Urinary bladder (tissue), 3 donors: ENCODE measurements at regions not wholly inside any gene's neighbourhood (a gene's known extent, or its start where the extent isn't known, plus 50 kb on each side); places are given as distances from the start of the nearest gene placed in this dataset.
"Not testable (repeated sequence)": the region's sequence is repeated elsewhere in the genome, so short reads cannot be mapped to it uniquely, and the experiment has no call there.

Experiments used
- DNase-seq: peaks from one replicate; pipeline ENCODE4 v3.0.0-alpha.2; 2015; ENCODE audit errors: extremely low spot score
- H3K27ac ChIP-seq: one replicate; pipeline ENCODE4 v1.5.1; 2013; ENCODE audit warnings: low read depth, mild to moderate bottlenecking, moderate library complexity
- H3K36me3 ChIP-seq: one replicate; pipeline ENCODE4 v1.6.1; 2013; ENCODE audit warnings: mild to moderate bottlenecking, moderate library complexity; ENCODE audit not compliant: insufficient read depth
- H3K4me1 ChIP-seq: one replicate; pipeline ENCODE4 v1.6.1; 2013; ENCODE audit warnings: mild to moderate bottlenecking, moderate library complexity; ENCODE audit not compliant: insufficient read depth
- H3K4me3 ChIP-seq: one replicate; pipeline ENCODE4 v1.5.1; 2013; ENCODE audit warnings: low read depth, low read length
- WGBS: extraction: QIAGEN DNeasy Blood & Tissue Kit; methylation state at CpG from one replicate; pipeline ENCODE4 v1.1.7; 2013; 5-methylcytosine and 5-hydroxymethylcytosine counted together
- donor health status: healthy with polysubstance abuse.
- donor health status: healthy.

DNA sequence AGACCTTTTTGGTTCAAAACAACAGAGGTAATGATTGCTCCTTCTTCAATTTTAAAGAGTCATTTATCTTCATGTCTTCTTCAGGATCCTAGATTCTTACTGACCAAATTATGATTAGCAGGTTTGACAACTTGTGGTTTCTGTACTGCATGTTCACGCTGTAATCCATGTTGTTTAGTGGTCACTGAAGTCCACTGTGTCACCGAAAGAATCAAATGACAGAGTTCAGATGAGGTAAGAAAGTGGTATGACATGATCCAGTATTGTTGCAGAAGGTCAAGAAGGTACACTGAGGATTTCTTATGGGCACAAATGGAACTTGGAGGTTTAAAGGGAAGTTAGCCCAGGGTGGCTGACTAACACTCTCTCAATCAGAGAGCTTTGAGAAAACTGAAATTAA is 649.2 kb downstream of the EFNA5 start:
- DNase-seq, result no peak
- H3K27ac ChIP-seq, result no peak overlapping the region
- no peaks in the 10 kb centered on the region for H3K4me1 ChIP-seq
- H3K4me3 ChIP-seq, result no peak overlapping the region
- 96% methylated on average over 2 of the region's 2 CpGs for WGBS
- no peaks in the 10 kb centered on the region for H3K36me3 ChIP-seq

DNA sequence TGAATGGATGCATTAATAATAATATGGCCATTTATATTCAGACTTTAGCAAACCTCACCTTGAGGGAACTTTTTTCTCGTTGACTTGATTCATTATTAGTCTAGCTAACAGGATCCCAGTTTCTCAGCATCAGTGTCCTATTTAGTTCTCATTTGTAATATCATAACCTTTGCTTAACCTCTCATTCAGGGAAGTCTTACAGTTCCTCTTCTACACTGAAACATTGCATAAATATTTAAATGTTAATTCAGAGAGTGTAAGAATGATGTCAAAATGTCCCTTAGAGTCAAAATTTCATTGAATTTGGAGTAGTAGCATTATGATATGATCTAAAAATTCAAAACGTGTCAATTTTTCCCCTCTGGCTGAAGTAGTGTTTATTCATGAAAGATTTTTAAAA is 650.1 kb downstream of the EFNA5 start:
- Histone ChIP-seq H3K4me3 (no peak overlapping the region), H3K36me3 (no peaks in the 10 kb centered on the region), H3K27ac (no peak overlapping the region), H3K4me1 (no peaks in the 10 kb centered on the region)
- WGBS, result 78% methylated on average over 2 of the region's 2 CpGs
- no peak for DNase-seq

DNA sequence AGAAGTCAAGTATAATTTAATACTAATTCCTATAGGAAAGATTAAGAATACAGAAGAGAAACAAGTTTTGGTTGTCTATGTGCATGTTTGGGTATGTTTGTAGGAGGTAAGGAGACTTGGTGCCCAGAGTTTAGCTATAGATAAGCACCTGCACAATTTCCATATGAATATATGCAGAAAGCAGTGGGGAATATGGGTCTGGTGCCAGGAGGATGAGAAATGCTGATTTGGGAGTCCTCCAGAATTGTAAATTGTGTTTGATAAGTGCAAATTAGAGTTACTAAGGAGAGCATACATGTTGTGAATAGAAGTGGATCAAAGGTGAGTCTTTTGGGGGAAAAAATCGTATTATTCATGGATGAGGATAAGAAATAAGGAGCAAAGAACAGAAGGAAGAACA is 653.1 kb downstream of the EFNA5 start:
- WGBS, result 90% methylated on average over 1 of the region's 1 CpG
- H3K27ac ChIP-seq, result no peak overlapping the region
- no peak for DNase-seq
- H3K4me3 ChIP-seq, result no peak overlapping the region
- H3K4me1 ChIP-seq, result no peaks in the 10 kb centered on the region
- no peaks in the 10 kb centered on the region for H3K36me3 ChIP-seq

DNA sequence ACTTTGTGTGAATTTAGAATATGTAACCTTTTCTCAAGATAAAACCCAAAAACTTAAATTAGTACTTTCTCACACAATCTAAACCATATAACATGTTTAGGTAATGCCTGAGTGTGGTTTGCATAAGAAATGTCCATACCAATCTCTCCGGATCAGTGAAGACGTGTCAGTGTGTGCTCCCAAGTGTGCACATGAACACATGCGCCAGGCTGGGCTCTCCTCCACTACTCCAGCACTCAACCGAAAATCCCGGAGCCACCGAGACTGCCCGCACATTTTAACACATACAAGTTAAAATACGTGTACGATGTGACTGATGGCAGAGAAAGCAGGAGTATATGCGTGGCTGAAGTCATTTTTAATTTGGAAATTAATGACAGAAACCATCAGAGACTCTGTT is 658.4 kb downstream of the EFNA5 start:
- Histone ChIP-seq H3K4me1 (no peaks in the 10 kb centered on the region), H3K4me3 (no peak overlapping the region), H3K36me3 (no peaks in the 10 kb centered on the region), H3K27ac (no peak overlapping the region)
- 95% methylated on average over 10 of the region's 10 CpGs for WGBS
- no peak for DNase-seq

DNA sequence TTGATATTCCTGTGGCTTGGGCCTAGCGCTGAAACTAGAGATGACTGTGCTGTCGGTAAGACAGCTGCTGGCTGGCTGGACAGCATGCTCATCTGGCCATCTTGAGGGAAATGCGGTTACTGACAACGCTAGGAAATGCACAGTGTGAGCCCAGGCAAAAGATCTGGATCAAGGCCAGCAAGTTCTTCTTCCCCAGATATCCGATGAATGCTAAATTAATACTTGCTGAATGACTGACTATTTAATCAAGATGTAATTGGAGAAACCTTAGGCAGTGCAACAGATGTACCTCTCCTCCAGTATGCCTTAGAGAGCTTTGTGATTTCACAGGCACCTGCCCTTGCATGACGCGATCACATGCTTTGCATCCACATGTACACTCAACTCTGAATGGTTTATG is 659.1 kb downstream of the EFNA5 start:
- Histone ChIP-seq H3K4me3 (no peak overlapping the region), H3K36me3 (no peaks in the 10 kb centered on the region), H3K27ac (no peak overlapping the region), H3K4me1 (no peaks in the 10 kb centered on the region)
- no peak for DNase-seq
- 87% methylated on average over 7 of the region's 7 CpGs for WGBS

DNA sequence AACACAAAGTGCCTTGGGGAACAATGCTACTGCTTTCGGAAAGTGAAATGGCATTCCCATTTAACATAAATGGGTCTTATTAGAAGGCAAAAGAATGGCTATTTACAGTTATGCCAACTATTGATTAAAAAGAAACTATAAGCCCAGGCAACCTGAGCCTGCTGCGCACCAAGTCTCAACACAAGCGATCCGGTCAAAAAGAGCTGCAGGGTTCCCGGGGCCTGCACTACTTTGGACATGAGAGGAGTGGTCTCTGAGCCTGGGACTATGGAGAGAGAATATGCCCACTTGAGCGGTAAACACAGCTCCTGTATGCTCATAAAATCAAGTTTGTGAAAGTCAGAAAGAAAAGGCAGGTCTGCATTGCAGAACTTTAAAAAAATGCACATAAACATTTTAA is 660.7 kb downstream of the EFNA5 start:
- no peak overlapping the region for H3K4me3 ChIP-seq
- no peaks in the 10 kb centered on the region for H3K4me1 ChIP-seq
- DNase-seq, result no peak
- 97% methylated on average over 6 of the region's 6 CpGs for WGBS
- H3K27ac ChIP-seq, result no peak overlapping the region
- H3K36me3 ChIP-seq, result no peaks in the 10 kb centered on the region

DNA sequence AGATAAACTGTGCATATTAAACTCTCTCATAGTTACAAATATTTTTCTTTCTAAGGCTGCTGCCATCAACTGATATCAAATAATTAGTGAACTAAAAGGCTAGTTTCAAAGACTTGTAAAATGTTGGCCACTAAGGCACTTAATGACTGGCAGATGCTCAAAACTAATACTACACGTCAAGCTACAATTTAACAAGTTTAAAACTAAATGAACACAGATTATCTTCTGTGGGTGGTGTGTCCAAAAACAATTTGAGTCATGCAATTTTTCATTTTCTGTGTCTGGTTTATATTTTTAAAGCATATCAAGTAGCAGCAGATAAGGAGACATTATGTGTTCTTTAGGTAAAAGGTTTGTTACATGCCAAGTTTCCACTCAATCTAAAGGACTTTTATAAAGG is 665.1 kb downstream of the EFNA5 start:
- Histone ChIP-seq H3K4me3 (no peak overlapping the region), H3K27ac (no peak overlapping the region), H3K4me1 (no peaks in the 10 kb centered on the region), H3K36me3 (no peaks in the 10 kb centered on the region)
- DNase-seq, result no peak
- WGBS, result 0% methylated on average over 1 of the region's 1 CpG

DNA sequence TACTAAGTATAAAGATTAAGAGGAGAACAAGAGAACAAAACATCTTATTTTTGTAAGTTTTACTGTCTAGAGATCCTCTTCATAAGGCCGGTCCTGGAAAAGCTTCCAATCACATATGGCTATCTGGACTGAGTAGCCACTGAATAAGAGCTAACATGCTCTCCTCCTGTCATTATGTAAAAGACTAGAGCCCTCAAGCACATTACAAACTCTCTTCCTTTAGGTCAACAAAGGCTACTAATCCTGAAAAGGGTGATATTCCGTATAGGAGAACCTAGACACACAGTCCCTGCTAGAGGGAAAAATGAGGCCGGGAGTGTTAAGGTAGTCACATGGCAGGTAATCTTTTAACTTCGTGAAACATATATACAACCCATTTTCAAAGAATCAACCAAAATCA is 665.6 kb downstream of the EFNA5 start:
- H3K27ac ChIP-seq, result no peak overlapping the region
- H3K4me3 ChIP-seq, result no peak overlapping the region
- no peak for DNase-seq
- WGBS, result 76% methylated on average over 4 of the region's 4 CpGs
- no peaks in the 10 kb centered on the region for H3K4me1 ChIP-seq
- H3K36me3 ChIP-seq, result no peaks in the 10 kb centered on the region

DNA sequence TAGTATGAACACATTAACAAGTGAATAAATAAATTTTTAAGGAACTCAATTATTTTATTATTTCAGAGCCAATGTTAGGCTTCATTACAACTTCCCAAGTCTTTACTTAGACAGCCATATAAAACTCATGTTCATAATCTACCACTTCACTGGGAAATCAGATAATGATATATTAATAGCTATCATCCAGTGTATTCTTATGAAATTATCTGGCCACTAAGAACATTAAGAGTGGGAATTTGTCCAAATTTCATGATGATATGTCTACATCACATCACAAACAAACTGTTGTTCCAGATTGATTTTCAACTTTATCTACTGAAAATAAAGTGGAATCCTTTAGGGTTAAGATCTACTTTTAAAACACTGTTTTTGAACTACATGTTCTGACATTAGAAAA is 668.6 kb downstream of the EFNA5 start:
- no peaks in the 10 kb centered on the region for H3K36me3 ChIP-seq
- H3K27ac ChIP-seq, result no peak overlapping the region
- no peak overlapping the region for H3K4me3 ChIP-seq
- DNase-seq, result no peak
- H3K4me1 ChIP-seq, result no peaks in the 10 kb centered on the region

DNA sequence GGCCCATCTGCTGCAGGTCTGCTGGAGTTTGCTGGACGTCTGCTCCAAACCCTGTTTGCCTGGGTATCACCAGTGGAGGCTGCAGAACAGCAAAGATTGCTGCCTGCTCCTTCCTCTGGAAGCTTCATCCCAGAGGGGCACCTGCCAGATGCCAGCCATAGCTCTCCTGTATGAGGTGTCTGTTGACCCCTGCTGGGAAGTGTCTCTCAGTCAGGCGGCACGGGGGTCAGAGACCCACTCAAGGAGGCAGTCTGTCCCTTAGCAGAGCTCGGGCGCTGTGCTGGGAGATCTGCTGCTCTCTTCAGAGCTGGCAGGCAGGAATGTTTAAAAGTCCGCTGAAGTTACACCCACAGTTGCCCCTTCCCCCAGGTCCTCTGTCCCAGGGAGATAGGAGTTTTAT is 671.2 kb downstream of the EFNA5 start:
- not testable (repeated sequence) for H3K27ac ChIP-seq, H3K36me3 ChIP-seq, DNase-seq, H3K4me1 ChIP-seq, H3K4me3 ChIP-seq
- WGBS, result 95% methylated on average over 6 of the region's 6 CpGs

DNA sequence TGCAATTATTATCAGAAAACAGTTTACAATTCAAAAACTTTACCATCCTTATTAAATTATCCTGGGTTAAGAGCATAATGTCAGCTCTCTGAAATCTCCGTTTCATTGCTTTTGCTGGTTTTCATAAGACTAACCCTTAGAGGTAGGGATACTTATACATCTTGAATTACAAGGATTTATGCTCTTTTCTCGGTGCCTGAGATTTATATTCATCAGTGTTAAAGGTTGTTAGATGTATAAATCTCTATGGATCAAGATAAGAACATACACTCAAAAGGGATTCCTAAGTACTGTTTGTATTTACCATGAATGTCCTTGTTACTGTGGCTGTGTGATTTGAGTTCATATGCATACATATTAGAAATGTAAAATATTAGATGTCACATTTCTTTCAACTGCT is 684.7 kb downstream of the EFNA5 start:
- 30% methylated on average over 2 of the region's 2 CpGs for WGBS

DNA sequence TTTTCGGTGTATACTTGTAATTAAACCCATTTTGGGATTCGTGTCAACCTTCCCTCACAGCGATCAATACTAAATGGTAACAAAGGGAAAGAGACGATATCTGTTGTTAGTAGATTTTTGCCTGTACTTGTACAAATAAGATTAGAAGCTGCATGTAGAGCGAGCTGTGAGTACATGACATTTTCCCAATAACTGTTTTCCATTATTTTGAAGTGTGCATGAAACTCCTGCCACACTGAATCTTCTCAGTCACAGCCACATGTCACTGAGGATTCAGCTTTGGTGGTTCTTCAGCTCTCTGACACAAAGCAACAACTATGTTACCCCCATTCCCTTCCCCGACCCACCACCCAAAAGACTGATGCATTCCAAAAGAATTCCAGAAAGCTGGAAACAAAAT is 685.6 kb downstream of the EFNA5 start:
- H3K27ac ChIP-seq, result no peak overlapping the region
- H3K4me1 ChIP-seq, result no peaks in the 10 kb centered on the region
- DNase-seq, result no peak
- WGBS, result 77% methylated on average over 6 of the region's 6 CpGs
- no peaks in the 10 kb centered on the region for H3K36me3 ChIP-seq
- H3K4me3 ChIP-seq, result no peak overlapping the region

More for the DNA sequence above, 684.7 kb downstream of the EFNA5 start:
- Histone ChIP-seq H3K4me1 (no peaks in the 10 kb centered on the region), H3K27ac (no peak overlapping the region), H3K36me3 (no peaks in the 10 kb centered on the region), H3K4me3 (no peak overlapping the region)
- DNase-seq, result no peak

DNA sequence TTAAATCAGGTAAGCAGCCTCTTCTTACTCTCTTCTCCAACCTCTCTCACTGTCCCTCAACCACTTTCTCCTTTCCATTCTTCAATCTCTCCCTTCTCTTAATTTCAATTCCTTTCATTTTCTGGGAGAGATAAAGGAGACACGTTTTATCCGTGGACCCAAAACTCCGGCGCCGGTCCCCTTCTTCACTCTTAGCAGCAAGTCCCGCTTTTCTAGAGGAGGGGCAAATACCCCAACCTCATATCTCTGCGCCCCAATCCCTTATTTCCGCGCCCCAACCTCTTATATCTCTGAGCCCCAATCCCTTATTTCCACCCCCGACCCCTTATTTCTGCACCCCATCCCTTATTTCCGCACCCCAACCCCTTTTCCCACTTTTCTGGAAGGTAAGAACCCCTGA is 691.6 kb downstream of the EFNA5 start:
- WGBS, result 94% methylated on average over 11 of the region's 11 CpGs
- not testable (repeated sequence) for H3K4me1 ChIP-seq, H3K27ac ChIP-seq, H3K36me3 ChIP-seq, DNase-seq, H3K4me3 ChIP-seq

DNA sequence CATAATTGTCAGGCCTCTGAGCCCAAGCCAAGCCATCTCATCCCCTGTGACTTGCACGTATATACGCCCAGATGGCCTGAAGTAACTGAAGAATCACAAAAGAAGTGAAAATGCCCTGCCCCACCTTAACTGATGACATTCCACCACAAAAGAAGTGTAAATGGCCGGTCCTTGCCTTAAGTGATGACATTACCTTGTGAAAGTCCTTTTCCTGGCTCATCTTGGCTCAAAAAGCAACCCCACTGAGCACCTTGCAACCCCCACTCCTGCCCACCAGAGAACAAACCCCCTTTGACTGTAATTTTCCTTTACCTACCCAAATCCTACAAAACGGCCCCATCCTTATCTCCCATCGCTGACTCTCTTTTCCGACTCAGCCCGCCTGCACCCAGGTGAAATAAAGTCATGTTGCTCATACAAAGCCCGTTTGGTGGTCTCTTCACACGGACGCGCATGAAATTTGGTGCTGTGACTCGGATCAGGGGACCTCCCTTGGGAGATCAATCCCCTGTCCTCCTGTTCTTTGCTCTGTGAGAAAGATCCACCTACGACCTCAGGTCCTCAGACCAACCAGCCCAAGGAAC is 692.1 kb downstream of the EFNA5 start:
- 95% methylated on average over 13 of the region's 13 CpGs for WGBS
- not testable (repeated sequence) for H3K4me1 ChIP-seq, DNase-seq, H3K27ac ChIP-seq, H3K4me3 ChIP-seq, H3K36me3 ChIP-seq

DNA sequence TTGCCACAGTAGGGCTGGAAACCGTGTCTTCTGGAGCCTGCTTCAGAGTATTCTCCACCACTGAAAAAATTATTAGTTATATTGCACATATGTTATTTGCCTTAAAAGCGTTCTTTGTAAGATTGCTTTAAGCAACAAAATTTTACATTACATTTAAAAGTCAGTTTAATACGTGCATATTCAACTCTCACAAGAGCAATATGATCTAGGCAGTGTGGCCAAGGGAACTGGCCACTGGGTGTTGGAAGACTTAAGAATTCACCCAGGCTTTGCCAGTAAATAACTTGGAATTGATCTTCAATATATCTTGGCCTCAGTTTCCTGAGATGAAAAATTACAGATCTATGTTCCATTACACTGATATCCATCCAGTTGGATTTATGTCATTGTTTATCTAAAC is 694.4 kb downstream of the EFNA5 start:
- 87% methylated on average over 3 of the region's 3 CpGs for WGBS
- no peaks in the 10 kb centered on the region for H3K36me3 ChIP-seq
- H3K4me3 ChIP-seq, result no peak overlapping the region
- no peak for DNase-seq
- no peak overlapping the region for H3K27ac ChIP-seq
- H3K4me1 ChIP-seq, result no peaks in the 10 kb centered on the region
